ENCODE measurements at regions not wholly inside any gene's neighbourhood (a gene's known extent, or its start where the extent isn't known, plus 50 kb on each side); places are given as distances from the start of the nearest gene placed in this dataset.
"Not testable (repeated sequence)": the region's sequence is repeated elsewhere in the genome, so short reads cannot be mapped to it uniquely, and the experiment has no call there.

DNA sequence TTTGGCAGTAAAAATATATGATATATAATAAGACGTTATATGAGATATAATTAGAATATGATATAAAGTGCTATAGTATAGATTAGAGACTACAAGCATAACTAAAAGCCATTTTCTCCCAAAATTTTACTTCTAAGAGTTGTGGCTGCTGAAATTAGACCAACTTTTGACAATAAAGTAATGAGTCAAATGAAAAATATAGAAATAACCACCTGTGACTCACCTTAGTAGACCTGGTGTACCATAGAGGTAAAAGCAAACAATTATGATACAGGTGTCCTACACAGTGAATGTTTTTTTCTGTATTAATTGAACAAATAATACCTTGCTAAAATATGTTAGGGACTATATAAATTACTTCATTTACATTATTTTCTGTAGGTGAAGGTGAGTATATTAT is 482.9 kb upstream of the MAN1A1 start:
- DNase-seq (ENCODE audit: low read depth in 1 of 2, low spot score in 1 of 2), result no peak
- Histone ChIP-seq H3K27me3 (ENCODE audit: insufficient read depth, poor library complexity, severe bottlenecking) (no peaks in the 10 kb centered on the region), H3K4me3 (replicated peaks; ENCODE audit: insufficient read depth, low read length) (no peak overlapping the region), H3K27ac (replicated peaks) (no peak overlapping the region)
- TF ChIP-seq SPI1 (IDR thresholded peaks at IDR 0.05; ENCODE audit: borderline replicate concordance, low read depth), result no peak
- no peak for TF ChIP-seq POLR2AphosphoS5 (IDR thresholded peaks at IDR 0.05; ENCODE audit: low read depth)
- TF ChIP-seq GABPA (IDR thresholded peaks at IDR 0.05; ENCODE audit: low read depth), result no peak
- TF ChIP-seq, protein P1, sequence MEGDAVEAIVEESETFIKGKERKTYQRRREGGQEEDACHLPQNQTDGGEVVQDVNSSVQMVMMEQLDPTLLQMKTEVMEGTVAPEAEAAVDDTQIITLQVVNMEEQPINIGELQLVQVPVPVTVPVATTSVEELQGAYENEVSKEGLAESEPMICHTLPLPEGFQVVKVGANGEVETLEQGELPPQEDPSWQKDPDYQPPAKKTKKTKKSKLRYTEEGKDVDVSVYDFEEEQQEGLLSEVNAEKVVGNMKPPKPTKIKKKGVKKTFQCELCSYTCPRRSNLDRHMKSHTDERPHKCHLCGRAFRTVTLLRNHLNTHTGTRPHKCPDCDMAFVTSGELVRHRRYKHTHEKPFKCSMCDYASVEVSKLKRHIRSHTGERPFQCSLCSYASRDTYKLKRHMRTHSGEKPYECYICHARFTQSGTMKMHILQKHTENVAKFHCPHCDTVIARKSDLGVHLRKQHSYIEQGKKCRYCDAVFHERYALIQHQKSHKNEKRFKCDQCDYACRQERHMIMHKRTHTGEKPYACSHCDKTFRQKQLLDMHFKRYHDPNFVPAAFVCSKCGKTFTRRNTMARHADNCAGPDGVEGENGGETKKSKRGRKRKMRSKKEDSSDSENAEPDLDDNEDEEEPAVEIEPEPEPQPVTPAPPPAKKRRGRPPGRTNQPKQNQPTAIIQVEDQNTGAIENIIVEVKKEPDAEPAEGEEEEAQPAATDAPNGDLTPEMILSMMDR (IDR thresholded peaks at IDR 0.05; ENCODE audit: insufficient read depth, low read length), result no peak
- TF ChIP-seq, protein P2, sequence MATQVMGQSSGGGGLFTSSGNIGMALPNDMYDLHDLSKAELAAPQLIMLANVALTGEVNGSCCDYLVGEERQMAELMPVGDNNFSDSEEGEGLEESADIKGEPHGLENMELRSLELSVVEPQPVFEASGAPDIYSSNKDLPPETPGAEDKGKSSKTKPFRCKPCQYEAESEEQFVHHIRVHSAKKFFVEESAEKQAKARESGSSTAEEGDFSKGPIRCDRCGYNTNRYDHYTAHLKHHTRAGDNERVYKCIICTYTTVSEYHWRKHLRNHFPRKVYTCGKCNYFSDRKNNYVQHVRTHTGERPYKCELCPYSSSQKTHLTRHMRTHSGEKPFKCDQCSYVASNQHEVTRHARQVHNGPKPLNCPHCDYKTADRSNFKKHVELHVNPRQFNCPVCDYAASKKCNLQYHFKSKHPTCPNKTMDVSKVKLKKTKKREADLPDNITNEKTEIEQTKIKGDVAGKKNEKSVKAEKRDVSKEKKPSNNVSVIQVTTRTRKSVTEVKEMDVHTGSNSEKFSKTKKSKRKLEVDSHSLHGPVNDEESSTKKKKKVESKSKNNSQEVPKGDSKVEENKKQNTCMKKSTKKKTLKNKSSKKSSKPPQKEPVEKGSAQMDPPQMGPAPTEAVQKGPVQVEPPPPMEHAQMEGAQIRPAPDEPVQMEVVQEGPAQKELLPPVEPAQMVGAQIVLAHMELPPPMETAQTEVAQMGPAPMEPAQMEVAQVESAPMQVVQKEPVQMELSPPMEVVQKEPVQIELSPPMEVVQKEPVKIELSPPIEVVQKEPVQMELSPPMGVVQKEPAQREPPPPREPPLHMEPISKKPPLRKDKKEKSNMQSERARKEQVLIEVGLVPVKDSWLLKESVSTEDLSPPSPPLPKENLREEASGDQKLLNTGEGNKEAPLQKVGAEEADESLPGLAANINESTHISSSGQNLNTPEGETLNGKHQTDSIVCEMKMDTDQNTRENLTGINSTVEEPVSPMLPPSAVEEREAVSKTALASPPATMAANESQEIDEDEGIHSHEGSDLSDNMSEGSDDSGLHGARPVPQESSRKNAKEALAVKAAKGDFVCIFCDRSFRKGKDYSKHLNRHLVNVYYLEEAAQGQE (IDR thresholded peaks at IDR 0.05; ENCODE audit: insufficient replicate concordance, low read depth), result no peak

DNA sequence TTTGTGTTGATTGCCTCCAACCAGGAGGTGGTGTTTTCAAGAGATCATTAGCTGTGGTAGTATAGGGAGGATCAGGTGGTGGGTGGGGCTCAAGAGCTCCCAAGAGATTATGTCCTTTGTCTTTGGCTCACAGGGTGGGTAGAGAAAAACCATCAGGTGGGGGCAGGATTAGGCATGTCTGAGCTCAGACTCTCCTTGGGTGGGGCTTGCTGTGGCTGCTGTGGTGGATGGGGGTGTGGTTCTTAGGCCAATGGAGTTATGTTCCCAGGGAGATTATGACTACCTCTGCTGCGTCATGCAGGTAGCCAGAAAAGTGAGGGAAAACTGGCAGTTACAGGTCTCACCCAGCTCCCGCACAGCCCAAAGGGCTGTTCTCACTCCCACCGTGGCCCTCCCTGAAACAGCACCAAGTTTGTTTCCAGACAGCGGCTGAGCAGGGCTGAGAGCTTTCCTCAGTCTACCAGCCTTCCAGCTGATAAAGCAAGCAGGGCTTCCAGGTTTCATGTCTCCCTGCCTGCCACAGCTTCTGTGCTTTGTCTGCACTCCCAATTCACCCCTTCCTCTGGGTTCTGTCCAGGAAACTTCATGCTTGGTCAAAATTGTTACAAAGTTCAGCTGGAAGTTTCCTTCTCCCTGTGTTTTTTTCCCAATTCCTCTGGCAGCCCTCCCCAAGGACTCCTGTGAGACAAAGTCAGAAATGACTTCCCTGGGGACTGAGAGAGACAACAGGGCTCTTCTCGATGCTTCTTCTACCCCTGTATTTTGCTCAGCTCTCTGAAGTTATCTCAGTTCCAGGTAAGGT is 481.1 kb upstream of the MAN1A1 start:
- Histone ChIP-seq H3K4me3 (replicated peaks; ENCODE audit: insufficient read depth, low read length) (no peak overlapping the region), H3K27me3 (ENCODE audit: insufficient read depth, poor library complexity, severe bottlenecking) (no peaks in the 10 kb centered on the region), H3K27ac (replicated peaks) (no peak overlapping the region)
- DNase-seq (ENCODE audit: low read depth in 1 of 2, low spot score in 1 of 2), result no peak
- TF ChIP-seq, protein P1 (IDR thresholded peaks at IDR 0.05; ENCODE audit: insufficient read depth, low read length), result no peak
- TF ChIP-seq GABPA (IDR thresholded peaks at IDR 0.05; ENCODE audit: low read depth) (no peak), POLR2AphosphoS5 (IDR thresholded peaks at IDR 0.05; ENCODE audit: low read depth) (no peak), SPI1 (IDR thresholded peaks at IDR 0.05; ENCODE audit: borderline replicate concordance, low read depth) (no peak)
- TF ChIP-seq, protein P2 (IDR thresholded peaks at IDR 0.05; ENCODE audit: insufficient replicate concordance, low read depth), result no peak

- TF ChIP-seq, protein P1 (IDR thresholded peaks at IDR 0.05; ENCODE audit: insufficient read depth, low read length), result no peak
- TF ChIP-seq GABPA (IDR thresholded peaks at IDR 0.05; ENCODE audit: low read depth), result no peak
- TF ChIP-seq SPI1 (IDR thresholded peaks at IDR 0.05; ENCODE audit: borderline replicate concordance, low read depth), result no peak
- TF ChIP-seq POLR2AphosphoS5 (IDR thresholded peaks at IDR 0.05; ENCODE audit: low read depth), result no peak
- TF ChIP-seq, protein P2 (IDR thresholded peaks at IDR 0.05; ENCODE audit: insufficient replicate concordance, low read depth), result no peak
- no peaks in the 10 kb centered on the region for H3K27me3 ChIP-seq (ENCODE audit: insufficient read depth, poor library complexity, severe bottlenecking)
- H3K4me3 ChIP-seq (replicated peaks; ENCODE audit: insufficient read depth, low read length), result no peak overlapping the region
- no peak overlapping the region for H3K27ac ChIP-seq (replicated peaks)
- DNase-seq (ENCODE audit: low read depth in 1 of 2, low spot score in 1 of 2), result no peak
Observed at GRCh38 chr6:119830069-119830468, 480.5 kb upstream of the MAN1A1 start.

- not testable (repeated sequence) for H3K4me3 ChIP-seq (replicated peaks; ENCODE audit: insufficient read depth, low read length); DNase-seq (ENCODE audit: low read depth in 1 of 2, low spot score in 1 of 2); H3K27me3 ChIP-seq (ENCODE audit: insufficient read depth, poor library complexity, severe bottlenecking); H3K27ac ChIP-seq (replicated peaks)
Observed at GRCh38 chr6:119829499-119829898, 479.9 kb upstream of the MAN1A1 start.

Data from HL-60 (cell line).